Heart left ventricle (tissue), 16 donors: ENCODE measurements at regions not wholly inside any gene's neighbourhood (a gene's known extent, or its start where the extent isn't known, plus 50 kb on each side); places are given as distances from the start of the nearest gene placed in this dataset.

Experiments used
- ATAC-seq, 4 donors: fragments of 200-7000 bp; cut with Tn5 transposase; one replicate each; pipeline ENCODE4 v1.9.1; 2020 to 2022; ENCODE audit warnings: moderate library complexity in 4 of 4, mild to moderate bottlenecking in 3 of 4, moderate number of reproducible peaks in 1 of 4
- DNase-seq, 5 donors: peaks; one replicate each; pipeline ENCODE4 v3.0.0-alpha.2; 2020
- H3K27ac ChIP-seq, 12 donors: fragments of 200-600 bp; sonication (generic) in 4 of 12; one replicate each; pipeline versions ENCODE4 v1.5.0 to v1.8.0; 2016 to 2022; ENCODE audit warnings: mild to moderate bottlenecking in 2 of 12
- H3K27me3 ChIP-seq, 9 donors: fragments of 200-600 bp; sonication (generic) in 2 of 9; one replicate each; pipeline versions ENCODE4 v1.5.1 to v1.8.0; 2016 to 2022; ENCODE audit warnings: mild to moderate bottlenecking in 3 of 9
- H3K36me3 ChIP-seq, 9 donors: fragments of 200-600 bp; sonication (generic) in 2 of 9; one replicate each; pipeline versions ENCODE4 v1.5.0 to v1.8.0; 2018 to 2022; ENCODE audit warnings: mild to moderate bottlenecking in 2 of 9
- H3K4me1 ChIP-seq, 12 donors: fragments of 200-600 bp; sonication (generic) in 4 of 12; one replicate each; pipeline versions ENCODE4 v1.5.0 to v1.8.0; 2016 to 2022; ENCODE audit warnings: mild to moderate bottlenecking in 3 of 12
- H3K4me3 ChIP-seq, 12 donors: fragments of 200-600 bp; sonication (generic) in 4 of 12; one replicate each; pipeline versions ENCODE4 v1.5.0 to v1.8.0; 2017 to 2022; ENCODE audit warnings: mild to moderate bottlenecking in 9 of 12, moderate library complexity in 4 of 12
- H3K9me3 ChIP-seq, 12 donors: fragments of 200-600 bp; sonication (generic) in 4 of 12; one replicate each; pipeline versions ENCODE4 v1.5.0 to v1.8.0; 2016 to 2022; ENCODE audit warnings: mild to moderate bottlenecking in 1 of 12
- POLR2A ChIP-seq, 2 donors: fragments of 450-650 bp; IDR thresholded peaks; one replicate each; pipeline ENCODE4 v1.6.1; 2017; ENCODE audit warnings: antibody characterized with exemption in 2 of 2, mild to moderate bottlenecking in 2 of 2, moderate library complexity in 2 of 2
- WGBS, 4 donors: extraction: QIAGEN DNeasy Blood & Tissue Kit in 2 of 4; methylation state at CpG; one replicate each; pipeline versions ENCODE4 v1.1.5 to v1.1.7; 2013 to 2018; 5-methylcytosine and 5-hydroxymethylcytosine counted together
- intact Hi-C, 10 donors: fragments of 100-400 bp; cut with DNase I; formaldehyde crosslinking; loops; one replicate each; pipeline versions ENCODE4 v1.11.1 to v1.14.2; 2022
- TF ChIP-seq, protein P1 (sequence below), 12 donors: fragments of 200-600 bp; sonication (generic) in 4 of 12; IDR thresholded peaks; one replicate each; pipeline versions ENCODE4 v1.5.0 to v1.8.0; 2018 to 2022; ENCODE audit warnings: antibody characterized with exemption in 12 of 12, mild to moderate bottlenecking in 5 of 12
- donor health status: ischemic (EF 13 %, LVEDD 7.1; RV severe dilation, severe dysfunction).
- donor health status: healthy with polysubstance abuse.
- donor health status: DM: no; HTN: yes; CAD: no.
- donor health status: DM: no; HTN: no; CAD: no.
- donor health status: ischemic (EF 25% LVEDD 6.9; RV normal size, moderate dysfunction).
- donor health status: ischemic (EF 25% LVEDD 5.7; RV mildly dilated, moderate dysfunction).
- donor health status: healthy.
- donor health status: DM: yes; HTN: yes; CAD: no.
- donor health status: ischemic (EF 35%, LVEDD 5.7; RV mildly dilated, moderate dysfunction).
- donor health status: nonischemic (EF 11% LVEDD 7.7; RV severe dilation, severe dysfunction).
- donor health status: DM: yes; HTN: yes; CAD: no.
- donor health status: PGD.
- donor health status: ischemic (EF 29% LVEDD 5.4; RV normal size, mild dysfunction).
- donor health status: nonischemic (EF 23%, LVEDD 6.1; RV moderate dilation, normal function).

DNA sequence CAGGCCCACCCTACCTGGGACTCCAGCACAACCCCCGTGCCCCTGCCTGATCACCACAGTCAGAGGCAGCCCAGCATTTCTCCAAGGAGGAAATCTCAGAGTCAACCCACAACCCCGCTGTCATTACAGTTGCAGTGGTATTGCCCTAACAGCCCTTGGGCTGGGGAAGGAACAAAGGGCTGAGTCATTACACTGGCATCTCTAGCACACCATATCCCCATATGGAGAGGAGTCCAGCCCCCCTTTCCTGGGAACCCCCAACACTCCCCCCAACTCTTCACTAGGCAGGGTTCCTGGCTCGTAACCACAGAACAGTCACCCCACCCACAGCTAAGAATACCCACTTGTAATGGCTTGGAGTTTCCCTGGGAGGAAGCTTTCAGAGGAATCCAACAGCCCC is 149.4 kb upstream of the OGFRL1 start:
- H3K4me1 ChIP-seq = no peaks in the 10 kb centered on the region
- DNase-seq = no peak
- ATAC-seq = no peak
- no peak overlapping the region for H3K4me3 ChIP-seq
- H3K27me3 ChIP-seq = no peaks in the 10 kb centered on the region
- intact Hi-C loops = no loop called here
- H3K27ac ChIP-seq = no peak overlapping the region
- no peak for TF ChIP-seq POLR2A (IDR thresholded peaks at IDR 0.05)
- TF ChIP-seq, protein P1, sequence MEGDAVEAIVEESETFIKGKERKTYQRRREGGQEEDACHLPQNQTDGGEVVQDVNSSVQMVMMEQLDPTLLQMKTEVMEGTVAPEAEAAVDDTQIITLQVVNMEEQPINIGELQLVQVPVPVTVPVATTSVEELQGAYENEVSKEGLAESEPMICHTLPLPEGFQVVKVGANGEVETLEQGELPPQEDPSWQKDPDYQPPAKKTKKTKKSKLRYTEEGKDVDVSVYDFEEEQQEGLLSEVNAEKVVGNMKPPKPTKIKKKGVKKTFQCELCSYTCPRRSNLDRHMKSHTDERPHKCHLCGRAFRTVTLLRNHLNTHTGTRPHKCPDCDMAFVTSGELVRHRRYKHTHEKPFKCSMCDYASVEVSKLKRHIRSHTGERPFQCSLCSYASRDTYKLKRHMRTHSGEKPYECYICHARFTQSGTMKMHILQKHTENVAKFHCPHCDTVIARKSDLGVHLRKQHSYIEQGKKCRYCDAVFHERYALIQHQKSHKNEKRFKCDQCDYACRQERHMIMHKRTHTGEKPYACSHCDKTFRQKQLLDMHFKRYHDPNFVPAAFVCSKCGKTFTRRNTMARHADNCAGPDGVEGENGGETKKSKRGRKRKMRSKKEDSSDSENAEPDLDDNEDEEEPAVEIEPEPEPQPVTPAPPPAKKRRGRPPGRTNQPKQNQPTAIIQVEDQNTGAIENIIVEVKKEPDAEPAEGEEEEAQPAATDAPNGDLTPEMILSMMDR (IDR thresholded peaks at IDR 0.05) = no peak
- peaks cover 0 to 8% (median 0%) of the 10 kb centered on the region in 12 donors for H3K9me3 ChIP-seq
- WGBS, 4 donors = 84 to 88% (median 84%) methylated on average over 1 to 3 of the region's 3 CpGs
- H3K36me3 ChIP-seq = no peaks in the 10 kb centered on the region

GRCh38 chr6:71153755-71154325 is 134.8 kb upstream of the OGFRL1 start:
- no peak for ATAC-seq
- no peak for TF ChIP-seq POLR2A (IDR thresholded peaks at IDR 0.05)
- TF ChIP-seq, protein P1 (IDR thresholded peaks at IDR 0.05) = no peak
- DNase-seq = no peak
- intact Hi-C loops = no loop called here
- Histone ChIP-seq H3K9me3 (no peaks in the 10 kb centered on the region), H3K36me3 (no peaks in the 10 kb centered on the region), H3K4me1 (no peaks in the 10 kb centered on the region), H3K4me3 (no peak overlapping the region), H3K27me3 (no peaks in the 10 kb centered on the region), H3K27ac (no peak overlapping the region)
- WGBS, 4 donors = 82 to 88% (median 87%) methylated on average over 9 of the region's 9 CpGs

DNA sequence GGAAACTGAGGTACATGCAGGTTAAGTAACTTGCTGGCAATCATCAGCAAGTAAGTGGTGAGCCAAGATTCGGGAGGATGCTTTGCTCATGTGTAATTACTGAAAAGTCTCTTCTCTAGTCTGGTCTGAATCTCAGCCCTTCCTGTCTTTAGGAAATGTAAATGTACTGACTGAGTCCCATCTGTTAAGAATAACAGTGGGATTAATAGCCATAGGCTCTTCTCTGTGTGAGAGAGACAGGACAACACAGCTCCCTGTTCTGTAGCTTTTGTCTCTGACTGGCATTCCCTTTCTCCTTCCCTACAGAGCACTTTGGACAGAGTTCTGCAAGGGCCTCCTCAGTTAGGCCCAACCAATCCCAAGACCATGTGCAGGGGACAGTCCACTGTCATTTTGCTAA is 131.3 kb upstream of the OGFRL1 start:
- no peak overlapping the region for H3K4me3 ChIP-seq
- ATAC-seq = no peak
- no peaks in the 10 kb centered on the region for H3K9me3 ChIP-seq
- no peaks in the 10 kb centered on the region for H3K4me1 ChIP-seq
- H3K27me3 ChIP-seq = no peaks in the 10 kb centered on the region
- H3K27ac ChIP-seq = no peak overlapping the region
- intact Hi-C loops = no loop called here
- no peak for DNase-seq
- TF ChIP-seq POLR2A (IDR thresholded peaks at IDR 0.05) = no peak
- TF ChIP-seq, protein P1 (IDR thresholded peaks at IDR 0.05) = no peak
- H3K36me3 ChIP-seq = no peaks in the 10 kb centered on the region
- 72 to 88% (median 79%) methylated on average over 1 of the region's 1 CpG for WGBS, 4 donors

- TF ChIP-seq, protein P1 (IDR thresholded peaks at IDR 0.05) = no peak
- TF ChIP-seq POLR2A (IDR thresholded peaks at IDR 0.05) = no peak
- DNase-seq = no peak
- intact Hi-C loops = no loop called here
- no peak for ATAC-seq
- Histone ChIP-seq H3K36me3 (no peaks in the 10 kb centered on the region), H3K27ac (no peak overlapping the region), H3K27me3 (no peaks in the 10 kb centered on the region), H3K9me3 (no peaks in the 10 kb centered on the region), H3K4me3 (no peak overlapping the region), H3K4me1 (no peaks in the 10 kb centered on the region)
- WGBS, 4 donors = 91 to 96% (median 92%) methylated on average over 21 to 22 of the region's 22 CpGs
These were observed 123.7 kb upstream of the OGFRL1 start for GRCh38 chr6:71164890-71165289.
